ENCODE measurements at regions not wholly inside any gene's neighbourhood (a gene's known extent, or its start where the extent isn't known, plus 50 kb on each side); places are given as distances from the start of the nearest gene placed in this dataset.

DNA sequence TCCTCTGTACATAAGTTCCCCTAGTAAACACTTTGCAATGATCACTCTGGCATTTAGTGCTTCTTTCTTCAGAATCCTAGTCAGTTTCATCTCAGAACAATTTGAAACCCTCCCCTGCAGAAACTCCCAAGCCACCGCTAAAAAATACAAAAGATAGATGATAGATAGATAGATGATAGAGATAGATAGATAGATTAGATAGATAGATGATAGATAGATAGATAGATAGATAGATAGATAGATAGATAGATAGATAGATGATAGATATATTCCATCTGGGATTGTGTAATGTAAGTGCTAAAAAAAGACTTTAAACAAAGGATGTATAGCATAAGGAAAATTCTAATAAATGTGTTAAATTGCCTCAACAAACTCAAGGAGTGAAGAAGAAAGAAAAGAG, 212.6 kb upstream of the POGK start:
- Histone ChIP-seq H4K20me1 (ENCODE audit: insufficient read depth, low read length) (no peaks in the 10 kb centered on the region), H3K36me3 (replicated peaks in 1 of 2; ENCODE audit: control insufficient read depth in 1 of 2, insufficient read depth in 2 of 2, low read length in 2 of 2) (no peaks in the 10 kb centered on the region), H3K27me3 (ENCODE audit: control insufficient read depth in 1 of 2, insufficient read depth in 2 of 2, low read length in 2 of 2) (no peaks in the 10 kb centered on the region; a peak in 1 of 5 replicates), H3K79me2 (ENCODE audit: insufficient read depth, low read length) (no peaks in the 10 kb centered on the region), H3K4me3 (replicated peaks in 1 of 3; ENCODE audit: insufficient read depth in 1 of 3, low read depth in 2 of 3, low read length in 3 of 3) (no peak overlapping the region), H2AFZ (ENCODE audit: low read length) (no peak overlapping the region), H3K4me2 (ENCODE audit: low read depth, low read length) (no peak overlapping the region), H3K9me3 (ENCODE audit: low read length) (no peaks in the 10 kb centered on the region), H3K9ac (ENCODE audit: insufficient read depth, low read depth, low read length) (no peak overlapping the region), H3K4me1 (ENCODE audit: insufficient read depth, low read length) (no peaks in the 10 kb centered on the region), H3K27ac (ENCODE audit: extremely low read length, insufficient read depth, low read length) (no peak overlapping the region)
- no peak for ATAC-seq
- WGBS (ENCODE audit: low lambda C conversion rate): 91% methylated on average over 1 of the region's 1 CpG
- TF ChIP-seq, protein P1, sequence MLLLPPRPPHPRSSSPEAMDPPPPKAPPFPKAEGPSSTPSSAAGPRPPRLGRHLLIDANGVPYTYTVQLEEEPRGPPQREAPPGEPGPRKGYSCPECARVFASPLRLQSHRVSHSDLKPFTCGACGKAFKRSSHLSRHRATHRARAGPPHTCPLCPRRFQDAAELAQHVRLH (CRISPR knock-in tag; IDR thresholded peaks at IDR 0.05; ENCODE audit: borderline replicate concordance, low read depth): no peak
- TF ChIP-seq, protein P2, sequence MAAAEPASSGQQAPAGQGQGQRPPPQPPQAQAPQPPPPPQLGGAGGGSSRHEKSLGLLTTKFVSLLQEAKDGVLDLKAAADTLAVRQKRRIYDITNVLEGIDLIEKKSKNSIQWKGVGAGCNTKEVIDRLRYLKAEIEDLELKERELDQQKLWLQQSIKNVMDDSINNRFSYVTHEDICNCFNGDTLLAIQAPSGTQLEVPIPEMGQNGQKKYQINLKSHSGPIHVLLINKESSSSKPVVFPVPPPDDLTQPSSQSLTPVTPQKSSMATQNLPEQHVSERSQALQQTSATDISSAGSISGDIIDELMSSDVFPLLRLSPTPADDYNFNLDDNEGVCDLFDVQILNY (CRISPR knock-in tag; conservative IDR thresholded peaks at IDR 0.05): no peak
- TF ChIP-seq ZNF431 (CRISPR knock-in tag; IDR thresholded peaks at IDR 0.05; ENCODE audit: borderline replicate concordance, low read depth) (no peak), SRSF1 (optimal IDR thresholded peaks at IDR 0.05; ENCODE audit: low read depth, low read length) (no peak), CHD2 (IDR thresholded peaks at IDR 0.05; ENCODE audit: low read depth, low read length) (no peak), ZKSCAN8 (CRISPR knock-in tag; IDR thresholded peaks at IDR 0.05; ENCODE audit: borderline replicate concordance) (no peak), ISL2 (CRISPR knock-in tag; IDR thresholded peaks at IDR 0.05) (no peak), TOPORS (CRISPR knock-in tag; IDR thresholded peaks at IDR 0.05) (no peak), ZNF329 (CRISPR knock-in tag; IDR thresholded peaks at IDR 0.05; ENCODE audit: low read depth) (no peak), SOX5 (CRISPR knock-in tag; IDR thresholded peaks at IDR 0.05; ENCODE audit: borderline replicate concordance) (no peak), ZNF124 (CRISPR knock-in tag; IDR thresholded peaks at IDR 0.05) (no peak), ZNF644 (CRISPR knock-in tag; IDR thresholded peaks at IDR 0.05; ENCODE audit: low read depth) (no peak), ASH2L (IDR thresholded peaks at IDR 0.05; ENCODE audit: insufficient read length, low read depth, low read length) (no peak), ZBTB20 (CRISPR knock-in tag; IDR thresholded peaks at IDR 0.05; ENCODE audit: borderline replicate concordance, low read depth) (no peak), ZNF546 (CRISPR knock-in tag; conservative IDR thresholded peaks at IDR 0.05) (no peak), RNF2 (conservative IDR thresholded peaks at IDR 0.05; ENCODE audit: low read depth) (no peak)
- TF ChIP-seq, protein P3, sequence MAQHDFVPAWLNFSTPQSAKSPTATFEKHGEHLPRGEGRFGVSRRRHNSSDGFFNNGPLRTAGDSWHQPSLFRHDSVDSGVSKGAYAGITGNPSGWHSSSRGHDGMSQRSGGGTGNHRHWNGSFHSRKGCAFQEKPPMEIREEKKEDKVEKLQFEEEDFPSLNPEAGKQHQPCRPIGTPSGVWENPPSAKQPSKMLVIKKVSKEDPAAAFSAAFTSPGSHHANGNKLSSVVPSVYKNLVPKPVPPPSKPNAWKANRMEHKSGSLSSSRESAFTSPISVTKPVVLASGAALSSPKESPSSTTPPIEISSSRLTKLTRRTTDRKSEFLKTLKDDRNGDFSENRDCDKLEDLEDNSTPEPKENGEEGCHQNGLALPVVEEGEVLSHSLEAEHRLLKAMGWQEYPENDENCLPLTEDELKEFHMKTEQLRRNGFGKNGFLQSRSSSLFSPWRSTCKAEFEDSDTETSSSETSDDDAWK (CRISPR knock-in tag; IDR thresholded peaks at IDR 0.05): no peak
- TF ChIP-seq, protein P4, sequence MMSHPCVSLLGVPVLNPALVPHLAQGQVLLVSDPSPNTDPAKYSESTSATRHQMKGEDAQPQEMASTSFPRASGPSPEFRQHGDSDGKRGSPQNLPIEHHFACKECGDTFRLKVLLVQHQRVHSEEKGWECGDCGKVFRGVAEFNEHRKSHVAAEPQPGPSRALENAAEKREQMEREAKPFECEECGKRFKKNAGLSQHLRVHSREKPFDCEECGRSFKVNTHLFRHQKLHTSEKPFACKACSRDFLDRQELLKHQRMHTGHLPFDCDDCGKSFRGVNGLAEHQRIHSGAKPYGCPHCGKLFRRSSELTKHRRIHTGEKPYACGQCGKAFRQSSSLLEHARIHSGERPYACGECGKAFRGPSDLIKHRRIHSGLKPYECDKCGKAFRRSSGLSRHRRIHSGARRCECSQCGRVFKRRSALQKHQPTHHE (CRISPR knock-in tag; IDR thresholded peaks at IDR 0.05; ENCODE audit: borderline replicate concordance): no peak
- TF ChIP-seq, protein P5, sequence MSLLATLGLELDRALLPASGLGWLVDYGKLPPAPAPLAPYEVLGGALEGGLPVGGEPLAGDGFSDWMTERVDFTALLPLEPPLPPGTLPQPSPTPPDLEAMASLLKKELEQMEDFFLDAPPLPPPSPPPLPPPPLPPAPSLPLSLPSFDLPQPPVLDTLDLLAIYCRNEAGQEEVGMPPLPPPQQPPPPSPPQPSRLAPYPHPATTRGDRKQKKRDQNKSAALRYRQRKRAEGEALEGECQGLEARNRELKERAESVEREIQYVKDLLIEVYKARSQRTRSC (CRISPR knock-in tag; IDR thresholded peaks at IDR 0.05; ENCODE audit: low read depth): no peak
- intact Hi-C loops (cut with micrococcal nuclease; ENCODE audit: unreplicated experiment) (no loop called here), in situ Hi-C loops (cut with HindIII; ENCODE audit: extremely low pct_ligation_motif_present, low pct_unique_long_range_greater_than_20kb) (no loop called here)
- FAIRE-seq: no peak
- no peak for DNase-seq (ENCODE audit: low spot score)
- POLR2A ChIA-PET: no interaction called here
- BruUV-seq (replicated peaks): no TSS peak
- CTCF ChIA-PET (ENCODE audit: low intra/inter-chr PET ratio, low total read pairs): no interaction called here

All from HepG2 (cell line).